ENCODE measurements at regions not wholly inside any gene's neighbourhood (a gene's known extent, or its start where the extent isn't known, plus 50 kb on each side); places are given as distances from the start of the nearest gene placed in this dataset.

DNA sequence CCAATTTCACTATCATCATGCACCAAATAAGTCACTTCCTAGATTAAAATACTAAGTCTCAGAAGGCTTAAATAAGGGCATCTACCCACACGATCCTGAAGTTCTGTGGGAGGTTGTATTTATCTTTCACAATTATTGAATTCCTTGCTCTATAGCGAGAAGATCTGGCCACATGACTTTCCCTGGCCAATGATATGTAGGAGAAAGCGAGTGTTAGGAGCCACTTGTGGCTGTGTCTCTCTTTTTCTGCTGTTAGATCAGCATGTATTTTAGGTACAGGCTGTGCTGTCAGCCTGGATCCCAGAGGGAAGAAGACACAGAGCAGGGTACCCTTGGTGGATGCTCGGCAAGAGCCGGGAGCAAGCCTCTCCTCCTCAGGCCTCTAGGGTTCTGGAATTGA, 131.3 kb upstream of the DPP6 start:
- WGBS, 5 donors: 81 to 89% (median 84%) methylated on average over 5 of the region's 5 CpGs
- no peaks in the 10 kb centered on the region for H3K27me3 ChIP-seq
- no peak overlapping the region for H3K27ac ChIP-seq
- no peak for DNase-seq
- H3K4me1 ChIP-seq: no peaks in the 10 kb centered on the region
- no peak for TF ChIP-seq POLR2AphosphoS5 (IDR thresholded peaks at IDR 0.05)
- no peak overlapping the region for H3K4me3 ChIP-seq
- H3K36me3 ChIP-seq: no peaks in the 10 kb centered on the region
- intact Hi-C loops (cut with DNase I; ENCODE audit: low total_unique reads): no loop called here
- peaks cover 0 to 13% (median 0%) of the 10 kb centered on the region in 4 donors for H3K9me3 ChIP-seq

DNA sequence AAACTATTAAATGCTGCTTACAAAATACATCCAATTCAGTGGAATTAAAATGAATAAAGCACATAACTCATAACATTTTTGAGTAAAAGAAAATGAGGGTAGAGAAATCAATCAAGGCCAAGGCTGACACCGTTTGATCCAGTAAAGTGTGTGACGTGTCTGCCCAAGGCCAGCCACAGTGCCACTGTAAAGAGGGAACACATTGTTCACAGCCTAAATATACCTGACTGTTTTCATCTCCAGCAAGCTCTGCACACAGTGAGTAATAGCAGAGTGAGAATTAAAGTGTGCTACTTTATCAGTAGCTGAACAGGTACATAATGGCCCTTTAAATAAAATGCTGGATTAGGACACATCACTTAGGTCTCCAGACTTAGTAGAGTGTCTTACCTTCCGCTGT, 130.8 kb upstream of the DPP6 start:
- Histone ChIP-seq H3K9me3 (peaks cover 0 to 13% (median 0%) of the 10 kb centered on the region in 4 donors), H3K4me1 (no peaks in the 10 kb centered on the region), H3K27ac (no peak overlapping the region), H3K4me3 (no peak overlapping the region), H3K27me3 (no peaks in the 10 kb centered on the region), H3K36me3 (no peaks in the 10 kb centered on the region)
- no peak for TF ChIP-seq POLR2AphosphoS5 (IDR thresholded peaks at IDR 0.05)
- TF ChIP-seq, protein P1, sequence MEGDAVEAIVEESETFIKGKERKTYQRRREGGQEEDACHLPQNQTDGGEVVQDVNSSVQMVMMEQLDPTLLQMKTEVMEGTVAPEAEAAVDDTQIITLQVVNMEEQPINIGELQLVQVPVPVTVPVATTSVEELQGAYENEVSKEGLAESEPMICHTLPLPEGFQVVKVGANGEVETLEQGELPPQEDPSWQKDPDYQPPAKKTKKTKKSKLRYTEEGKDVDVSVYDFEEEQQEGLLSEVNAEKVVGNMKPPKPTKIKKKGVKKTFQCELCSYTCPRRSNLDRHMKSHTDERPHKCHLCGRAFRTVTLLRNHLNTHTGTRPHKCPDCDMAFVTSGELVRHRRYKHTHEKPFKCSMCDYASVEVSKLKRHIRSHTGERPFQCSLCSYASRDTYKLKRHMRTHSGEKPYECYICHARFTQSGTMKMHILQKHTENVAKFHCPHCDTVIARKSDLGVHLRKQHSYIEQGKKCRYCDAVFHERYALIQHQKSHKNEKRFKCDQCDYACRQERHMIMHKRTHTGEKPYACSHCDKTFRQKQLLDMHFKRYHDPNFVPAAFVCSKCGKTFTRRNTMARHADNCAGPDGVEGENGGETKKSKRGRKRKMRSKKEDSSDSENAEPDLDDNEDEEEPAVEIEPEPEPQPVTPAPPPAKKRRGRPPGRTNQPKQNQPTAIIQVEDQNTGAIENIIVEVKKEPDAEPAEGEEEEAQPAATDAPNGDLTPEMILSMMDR (IDR thresholded peaks at IDR 0.05): no peak
- no peak for TF ChIP-seq EP300 (IDR thresholded peaks at IDR 0.05)
- no peak for TF ChIP-seq POLR2A (IDR thresholded peaks at IDR 0.05)
- WGBS, 5 donors: 47 to 74% (median 64%) methylated on average over 3 of the region's 3 CpGs
- DNase-seq: no peak
- intact Hi-C loops (cut with DNase I; ENCODE audit: low total_unique reads): no loop called here

DNA sequence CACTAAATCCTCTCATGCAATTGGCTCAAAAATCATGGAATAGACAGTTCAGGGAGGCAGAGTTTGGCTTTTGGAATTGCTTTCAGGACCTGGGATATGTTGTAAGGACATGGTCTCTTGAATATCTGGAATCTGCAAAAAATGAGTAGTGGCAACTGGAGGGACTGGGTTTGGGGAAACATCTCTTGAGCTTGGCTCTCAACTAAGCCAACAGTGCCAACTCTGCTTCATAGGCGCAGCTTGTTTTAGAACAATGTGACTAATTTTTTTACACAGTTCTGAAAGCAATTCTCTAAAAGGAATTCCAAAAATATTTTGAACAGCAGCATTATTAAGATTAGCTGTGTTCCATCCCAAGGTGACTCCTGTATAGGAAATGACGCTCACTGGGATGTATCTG, 121.5 kb upstream of the DPP6 start:
- no peaks in the 10 kb centered on the region for H3K36me3 ChIP-seq
- intact Hi-C loops (cut with DNase I; ENCODE audit: low total_unique reads): no loop called here
- no peak for DNase-seq
- no peak overlapping the region for H3K27ac ChIP-seq
- peaks cover 0 to 12% (median 0%) of the 10 kb centered on the region in 4 donors for H3K4me1 ChIP-seq
- no peak overlapping the region for H3K4me3 ChIP-seq
- WGBS, 5 donors: 69 to 82% (median 78%) methylated on average over 2 of the region's 2 CpGs
- H3K9me3 ChIP-seq: peaks cover 0 to 2% (median 0%) of the 10 kb centered on the region in 4 donors
- TF ChIP-seq EP300 (IDR thresholded peaks at IDR 0.05) (no peak), POLR2AphosphoS5 (IDR thresholded peaks at IDR 0.05) (no peak), POLR2A (IDR thresholded peaks at IDR 0.05) (no peak)
- TF ChIP-seq, protein P1 (IDR thresholded peaks at IDR 0.05): no peak
- H3K27me3 ChIP-seq: no peaks in the 10 kb centered on the region

DNA sequence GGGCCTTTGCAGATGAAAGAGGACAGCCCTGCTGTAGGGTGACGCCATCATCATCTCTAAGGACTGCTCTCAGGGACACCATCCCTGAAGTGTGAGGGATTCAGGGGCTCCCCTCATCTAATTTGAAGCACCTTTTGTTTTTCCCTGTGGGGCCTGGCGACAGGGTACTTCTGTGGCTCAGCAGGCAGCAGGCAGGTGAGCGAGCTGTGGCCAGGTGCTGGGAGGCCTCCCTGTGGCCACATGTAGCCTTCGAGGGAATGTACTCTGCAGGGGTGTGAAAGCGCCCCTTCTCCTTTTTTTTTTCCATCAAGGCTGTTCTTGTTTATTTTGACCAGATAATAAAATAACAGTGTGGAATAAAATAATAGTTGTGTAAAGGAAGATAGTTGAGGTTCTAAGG, 118.2 kb upstream of the DPP6 start:
- Histone ChIP-seq H3K4me3 (no peak overlapping the region), H3K36me3 (no peaks in the 10 kb centered on the region), H3K4me1 (peaks cover 0 to 12% (median 2%) of the 10 kb centered on the region in 4 donors), H3K9me3 (no peaks in the 10 kb centered on the region), H3K27ac (no peak overlapping the region), H3K27me3 (no peaks in the 10 kb centered on the region)
- DNase-seq: no peak
- TF ChIP-seq EP300 (IDR thresholded peaks at IDR 0.05) (no peak), POLR2A (IDR thresholded peaks at IDR 0.05) (no peak), POLR2AphosphoS5 (IDR thresholded peaks at IDR 0.05) (no peak)
- TF ChIP-seq, protein P1 (IDR thresholded peaks at IDR 0.05): no peak
- intact Hi-C loops (cut with DNase I; ENCODE audit: low total_unique reads): no loop called here
- 86 to 93% (median 92%) methylated on average over 5 of the region's 5 CpGs for WGBS, 5 donors

DNA sequence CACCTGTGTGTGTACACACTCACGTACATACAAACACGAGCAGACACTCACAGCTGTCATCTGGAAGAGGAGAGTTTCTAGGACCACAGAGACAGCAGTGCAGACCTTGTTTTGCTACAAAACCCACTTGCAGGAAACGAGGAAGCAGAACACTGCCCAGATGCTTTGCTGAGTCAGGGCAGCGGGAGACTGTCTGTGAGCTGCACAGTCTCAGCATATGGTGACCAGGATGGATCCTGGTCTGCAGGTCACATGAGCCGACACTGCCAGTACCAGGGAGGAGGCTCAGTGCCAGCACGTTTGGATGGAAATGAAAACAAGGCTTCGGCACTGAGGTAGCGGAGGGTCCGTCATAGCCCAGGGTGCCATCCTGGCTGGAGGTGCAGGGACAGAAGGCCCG, 117.6 kb upstream of the DPP6 start:
- TF ChIP-seq EP300 (IDR thresholded peaks at IDR 0.05) (no peak), POLR2AphosphoS5 (IDR thresholded peaks at IDR 0.05) (no peak), POLR2A (IDR thresholded peaks at IDR 0.05) (no peak)
- TF ChIP-seq, protein P1 (IDR thresholded peaks at IDR 0.05): no peak
- Histone ChIP-seq H3K4me3 (no peak overlapping the region), H3K36me3 (no peaks in the 10 kb centered on the region), H3K27ac (no peak overlapping the region), H3K9me3 (no peaks in the 10 kb centered on the region), H3K4me1 (peaks cover 0 to 16% (median 5%) of the 10 kb centered on the region in 4 donors), H3K27me3 (no peaks in the 10 kb centered on the region)
- intact Hi-C loops (cut with DNase I; ENCODE audit: low total_unique reads): no loop called here
- DNase-seq: peak in 1 of 2 donors; percentile 44
- 67 to 75% (median 70%) methylated on average over 10 of the region's 10 CpGs for WGBS, 5 donors
